PFSK-1 (cell line): ENCODE measurements at regions not wholly inside any gene's neighbourhood (a gene's known extent, or its start where the extent isn't known, plus 50 kb on each side); places are given as distances from the start of the nearest gene placed in this dataset.

Source experiments
- FOXP2 ChIP-seq: optimal IDR thresholded peaks from 2 replicates; pipeline ENCODE3; 2011; ENCODE audit warnings: borderline replicate concordance, control low read depth, inconsistent platforms; ENCODE audit not compliant: insufficient read depth; ENCODE audit errors: extremely low read length, extremely low read depth
- POLR2AphosphoS5 ChIP-seq: IDR thresholded peaks from 2 replicates; pipeline ENCODE4 v1.6.1; 2012; ENCODE audit warnings: low read depth, mild to moderate bottlenecking, control low read depth, low read length, moderate library complexity
- REST ChIP-seq, 2 experiments: IDR thresholded peaks; 2 replicates each; pipeline versions ENCODE4 v1.6.1 to v1.8.0; 2011 to 2012; ENCODE audit warnings: low read depth in 2 of 2, low read length in 2 of 2, control low read depth in 1 of 2, inconsistent platforms in 1 of 2, mild to moderate bottlenecking in 1 of 2, moderate library complexity in 1 of 2; ENCODE audit not compliant: insufficient read depth in 1 of 2
- SIN3A ChIP-seq: IDR thresholded peaks from 2 replicates; pipeline ENCODE4 v1.6.1; 2012; ENCODE audit warnings: mild to moderate bottlenecking, low read length, moderate library complexity, borderline replicate concordance; ENCODE audit not compliant: insufficient read depth
- TAF1 ChIP-seq: IDR thresholded peaks from 2 replicates; pipeline ENCODE4 v1.6.1; 2012; ENCODE audit warnings: low read length, control low read depth, borderline replicate concordance; ENCODE audit not compliant: insufficient read depth

GRCh38 chr6:125528621-125529041, 220.8 kb upstream of the HEY2 start:
- TF ChIP-seq SIN3A = no peak
- TF ChIP-seq REST (IDR thresholded peaks at IDR 0.05; ENCODE audit: insufficient read depth in 1 of 2, low read depth in 2 of 2, low read length in 2 of 2) = no peak
- TF ChIP-seq POLR2AphosphoS5 = no peak
- TF ChIP-seq TAF1 = no peak
- no peak for TF ChIP-seq FOXP2
